ENCODE measurements at regions not wholly inside any gene's neighbourhood (a gene's known extent, or its start where the extent isn't known, plus 50 kb on each side); places are given as distances from the start of the nearest gene placed in this dataset.

DNA sequence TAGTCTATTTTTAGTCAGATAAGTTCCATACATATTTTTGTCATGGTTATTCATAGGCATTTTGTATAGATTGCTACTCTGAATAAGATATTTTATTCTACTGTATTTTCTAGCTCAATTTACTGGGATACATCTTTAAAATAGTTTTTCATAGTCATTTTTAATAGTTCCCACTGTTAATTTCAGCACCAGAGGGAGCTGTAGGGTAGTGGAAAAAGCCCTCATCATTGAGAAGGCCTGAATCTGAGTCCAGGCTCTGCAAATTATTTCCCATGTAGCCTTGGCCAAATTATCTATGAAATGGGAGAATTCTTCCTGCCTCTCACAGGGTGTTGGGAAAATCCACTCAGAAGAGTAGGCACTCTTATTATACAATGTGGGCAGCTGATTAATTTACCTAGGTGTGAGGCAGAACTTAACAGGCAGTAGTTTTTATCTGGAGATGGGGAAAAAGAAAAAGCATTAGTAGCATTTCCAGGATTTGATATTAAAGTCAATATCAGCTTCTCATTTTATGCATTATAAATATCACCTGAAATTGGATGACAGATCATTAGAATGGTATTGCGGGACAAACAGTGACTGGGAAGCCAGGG is 102.9 kb upstream of the PAQR3 start:
- Mint-ChIP-seq H3K4me3 (no peak overlapping the region), H3K27ac (no peak overlapping the region), H3K9me3 (peaks cover 0 to 1% (median 0%) of the 10 kb centered on the region in 6 donors), H3K36me3 (no peaks in the 10 kb centered on the region), H3K27me3 (ENCODE audit: low read depth in 3 of 3) (no peaks in the 10 kb centered on the region), H3K4me1 (no peaks in the 10 kb centered on the region)
- no peak for DNase-seq

DNA sequence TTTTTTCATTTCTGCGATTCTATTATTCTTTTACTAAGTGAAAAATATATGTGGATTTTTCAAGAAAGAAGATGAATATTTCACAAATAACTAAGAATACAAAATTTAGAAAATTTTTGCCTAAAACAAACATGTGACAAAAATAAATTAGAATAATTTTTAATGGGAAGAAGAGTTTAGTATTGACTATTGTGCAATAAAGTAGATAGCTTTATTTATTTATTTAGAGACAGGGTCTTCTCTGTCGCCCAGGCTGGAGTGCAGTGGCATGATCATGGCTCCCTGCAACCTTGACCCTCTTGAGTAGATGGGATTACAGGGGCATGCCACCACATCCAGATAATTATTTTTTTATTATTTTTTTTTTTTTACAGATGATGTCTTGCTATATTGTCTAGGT is 95.3 kb upstream of the PAQR3 start:
- DNase-seq = no peak
- peaks cover 0 to 10% (median 0%) of the 10 kb centered on the region in 6 donors for H3K9me3 Mint-ChIP-seq

GRCh38 chr4:79030973-79031372 is 91.7 kb upstream of the PAQR3 start:
- Mint-ChIP-seq H3K4me1 (no peaks in the 10 kb centered on the region), H3K27me3 (ENCODE audit: low read depth in 3 of 3) (no peaks in the 10 kb centered on the region), H3K27ac (no peak overlapping the region), H3K36me3 (no peaks in the 10 kb centered on the region), H3K4me3 (no peak overlapping the region), H3K9me3 (peaks cover 0 to 10% (median 0%) of the 10 kb centered on the region in 6 donors)
- DNase-seq = no peak

More for the DNA sequence above, 95.3 kb upstream of the PAQR3 start:
- Mint-ChIP-seq H3K27me3 (ENCODE audit: low read depth in 3 of 3) (no peaks in the 10 kb centered on the region), H3K4me1 (no peaks in the 10 kb centered on the region), H3K4me3 (no peak overlapping the region), H3K36me3 (no peaks in the 10 kb centered on the region), H3K27ac (no peak overlapping the region)

DNA sequence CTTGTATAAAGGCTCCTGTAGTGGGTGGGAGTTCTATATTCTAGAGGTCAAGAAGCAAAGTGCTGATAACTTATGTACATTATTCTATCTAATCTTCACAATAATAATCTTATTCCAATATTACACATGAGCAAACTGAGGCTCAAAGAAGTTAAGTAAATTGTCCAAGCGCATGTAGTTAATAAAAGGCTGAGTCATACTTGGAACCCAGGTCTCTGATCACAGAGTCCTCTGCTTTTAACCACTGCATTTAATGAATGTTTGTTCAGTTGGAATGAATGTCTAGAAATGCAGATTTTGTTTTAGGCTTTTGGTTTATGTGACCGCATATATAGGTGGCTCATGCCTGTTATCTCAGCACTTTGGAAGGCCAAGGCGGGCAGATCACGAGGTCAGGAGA is 88.4 kb upstream of the PAQR3 start:
- Mint-ChIP-seq H3K36me3 (no peaks in the 10 kb centered on the region), H3K27ac (no peak overlapping the region), H3K9me3 (peaks cover 0 to 10% (median 2%) of the 10 kb centered on the region in 6 donors), H3K27me3 (ENCODE audit: low read depth in 3 of 3) (no peaks in the 10 kb centered on the region), H3K4me1 (no peaks in the 10 kb centered on the region), H3K4me3 (no peak overlapping the region)
- DNase-seq = no peak

GRCh38 chr4:79025170-79025569 is 85.9 kb upstream of the PAQR3 start:
- Mint-ChIP-seq H3K27ac (no peak overlapping the region), H3K4me1 (no peaks in the 10 kb centered on the region), H3K4me3 (no peak overlapping the region), H3K36me3 (no peaks in the 10 kb centered on the region), H3K9me3 (peaks cover 0 to 7% (median 1%) of the 10 kb centered on the region in 6 donors), H3K27me3 (ENCODE audit: low read depth in 3 of 3) (no peaks in the 10 kb centered on the region)
- DNase-seq = no peak

GRCh38 chr4:79023799-79024770 is 84.8 kb upstream of the PAQR3 start:
- DNase-seq = no peak
- H3K4me3 Mint-ChIP-seq = no peak overlapping the region
- no peaks in the 10 kb centered on the region for H3K36me3 Mint-ChIP-seq
- no peak overlapping the region for H3K27ac Mint-ChIP-seq
- H3K27me3 Mint-ChIP-seq (ENCODE audit: low read depth in 3 of 3) = no peaks in the 10 kb centered on the region
- no peaks in the 10 kb centered on the region for H3K4me1 Mint-ChIP-seq
- H3K9me3 Mint-ChIP-seq = peaks cover under 1 to 9% (median 1%) of the 10 kb centered on the region in 6 donors

- H3K27ac Mint-ChIP-seq = no peak overlapping the region
- H3K9me3 Mint-ChIP-seq = peaks cover 2 to 12% (median 4%) of the 10 kb centered on the region in 6 donors
- H3K4me1 Mint-ChIP-seq = no peaks in the 10 kb centered on the region
- H3K4me3 Mint-ChIP-seq = no peak overlapping the region
- DNase-seq = no peak
- no peaks in the 10 kb centered on the region for H3K36me3 Mint-ChIP-seq
- H3K27me3 Mint-ChIP-seq (ENCODE audit: low read depth in 3 of 3) = no peaks in the 10 kb centered on the region
These were observed 83.3 kb upstream of the PAQR3 start for GRCh38 chr4:79022529-79022928.

- Mint-ChIP-seq H3K4me3 (no peak overlapping the region), H3K4me1 (no peaks in the 10 kb centered on the region), H3K27ac (no peak overlapping the region), H3K9me3 (peaks cover 2 to 12% (median 4%) of the 10 kb centered on the region in 6 donors), H3K36me3 (no peaks in the 10 kb centered on the region), H3K27me3 (ENCODE audit: low read depth in 3 of 3) (no peaks in the 10 kb centered on the region)
- DNase-seq = no peak
These were observed 78.2 kb upstream of the PAQR3 start for GRCh38 chr4:79017481-79017880.

- H3K36me3 Mint-ChIP-seq = no peaks in the 10 kb centered on the region
- peaks cover 2 to 12% (median 4%) of the 10 kb centered on the region in 6 donors for H3K9me3 Mint-ChIP-seq
- H3K27ac Mint-ChIP-seq = no peak overlapping the region
- H3K4me1 Mint-ChIP-seq = no peaks in the 10 kb centered on the region
- no peaks in the 10 kb centered on the region for H3K27me3 Mint-ChIP-seq (ENCODE audit: low read depth in 3 of 3)
- DNase-seq = no peak
- H3K4me3 Mint-ChIP-seq = no peak overlapping the region
These were observed 77.6 kb upstream of the PAQR3 start for GRCh38 chr4:79016878-79017277.

DNA sequence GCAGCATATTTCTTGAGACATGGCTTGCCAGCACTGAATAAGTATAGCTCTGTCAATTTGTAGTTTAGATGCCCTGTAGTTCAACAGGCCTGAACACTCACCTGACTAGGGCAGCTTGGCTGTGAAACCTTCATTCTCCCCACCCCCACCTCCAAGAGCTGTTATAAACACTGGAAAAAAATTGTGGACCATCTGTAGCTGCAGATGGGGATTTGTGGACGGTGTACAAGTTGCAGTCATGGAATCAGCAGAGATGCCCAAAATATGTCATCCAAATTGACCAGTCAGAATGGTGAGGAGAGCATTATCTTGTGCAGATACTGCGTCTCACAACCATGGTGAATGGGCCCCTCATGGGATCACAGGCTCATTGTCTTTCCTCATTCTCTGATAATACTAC is 76.2 kb upstream of the PAQR3 start:
- no peaks in the 10 kb centered on the region for H3K36me3 Mint-ChIP-seq
- H3K27me3 Mint-ChIP-seq (ENCODE audit: low read depth in 3 of 3) = peaks cover 0 to 2% (median 0%) of the 10 kb centered on the region in 3 donors
- peaks cover 2 to 18% (median 4%) of the 10 kb centered on the region in 6 donors for H3K9me3 Mint-ChIP-seq
- no peak for DNase-seq
- H3K4me1 Mint-ChIP-seq = no peaks in the 10 kb centered on the region
- no peak overlapping the region for H3K27ac Mint-ChIP-seq
- no peak overlapping the region for H3K4me3 Mint-ChIP-seq

- Mint-ChIP-seq H3K27me3 (ENCODE audit: low read depth in 3 of 3) (peaks cover 0 to 4% (median 2%) of the 10 kb centered on the region in 3 donors), H3K4me1 (no peaks in the 10 kb centered on the region), H3K36me3 (no peaks in the 10 kb centered on the region), H3K27ac (no peak overlapping the region), H3K9me3 (peaks cover 2 to 18% (median 4%) of the 10 kb centered on the region in 6 donors), H3K4me3 (no peak overlapping the region)
- DNase-seq = no peak
These were observed 75.0 kb upstream of the PAQR3 start for GRCh38 chr4:79014230-79014629.

- Mint-ChIP-seq H3K36me3 (no peaks in the 10 kb centered on the region), H3K9me3 (peaks cover 0 to 15% (median under 1%) of the 10 kb centered on the region in 6 donors), H3K27ac (no peak overlapping the region), H3K4me1 (no peaks in the 10 kb centered on the region), H3K4me3 (no peak overlapping the region), H3K27me3 (ENCODE audit: low read depth in 3 of 3) (peaks cover 0 to 4% (median 2%) of the 10 kb centered on the region in 3 donors)
- DNase-seq = no peak
These were observed 74.5 kb upstream of the PAQR3 start for GRCh38 chr4:79013756-79014155.

DNA sequence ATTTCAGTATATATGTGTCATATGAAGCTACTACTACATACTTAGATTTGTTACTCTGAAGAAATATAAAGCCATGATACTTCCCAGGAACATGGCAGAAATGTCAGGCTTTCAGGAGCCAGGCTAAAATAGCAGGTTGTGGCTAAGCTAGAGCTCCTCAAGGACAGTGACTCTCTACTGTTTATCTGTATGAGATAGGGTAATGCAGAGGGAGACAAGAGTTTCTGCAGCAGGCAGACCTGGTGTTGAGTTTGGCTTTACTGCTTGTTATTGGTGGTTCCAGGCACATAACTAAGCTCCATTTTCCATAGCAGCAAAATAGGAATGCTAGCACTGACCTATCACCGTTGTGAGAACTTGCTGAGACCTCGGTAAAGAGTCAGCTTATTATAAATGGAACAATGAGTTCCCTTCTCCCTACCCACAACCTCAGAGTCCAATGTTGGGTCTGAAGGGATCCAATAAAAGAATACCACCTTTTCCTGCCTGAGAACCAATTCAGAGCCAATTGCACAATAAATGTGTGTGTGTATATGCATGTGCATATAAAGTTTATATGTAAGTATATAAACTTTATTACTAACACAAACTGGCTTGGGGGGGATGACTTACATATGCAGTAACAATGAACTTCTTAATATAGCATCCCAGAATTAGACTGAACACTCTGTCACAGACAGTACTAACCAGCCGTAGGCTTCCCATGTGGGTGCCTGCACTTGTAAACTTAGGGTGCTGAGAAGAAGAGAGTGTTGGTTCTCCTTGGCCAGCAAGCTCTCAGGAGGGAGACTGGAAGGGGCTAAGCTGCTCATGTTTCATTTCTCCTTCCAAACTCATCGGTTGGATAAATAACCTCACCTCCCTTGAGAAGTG is 51.9 kb upstream of the PAQR3 start:
- H3K27me3 Mint-ChIP-seq (ENCODE audit: low read depth in 3 of 3) = peaks cover 0 to 2% (median 0%) of the 10 kb centered on the region in 3 donors
- no peak for DNase-seq
- no peak overlapping the region for H3K4me3 Mint-ChIP-seq
- no peaks in the 10 kb centered on the region for H3K4me1 Mint-ChIP-seq
- H3K9me3 Mint-ChIP-seq = no peaks in the 10 kb centered on the region
- no peaks in the 10 kb centered on the region for H3K36me3 Mint-ChIP-seq
- H3K27ac Mint-ChIP-seq = no peak overlapping the region
